ENCODE measurements at regions not wholly inside any gene's neighbourhood (a gene's known extent, or its start where the extent isn't known, plus 50 kb on each side); places are given as distances from the start of the nearest gene placed in this dataset.

DNA sequence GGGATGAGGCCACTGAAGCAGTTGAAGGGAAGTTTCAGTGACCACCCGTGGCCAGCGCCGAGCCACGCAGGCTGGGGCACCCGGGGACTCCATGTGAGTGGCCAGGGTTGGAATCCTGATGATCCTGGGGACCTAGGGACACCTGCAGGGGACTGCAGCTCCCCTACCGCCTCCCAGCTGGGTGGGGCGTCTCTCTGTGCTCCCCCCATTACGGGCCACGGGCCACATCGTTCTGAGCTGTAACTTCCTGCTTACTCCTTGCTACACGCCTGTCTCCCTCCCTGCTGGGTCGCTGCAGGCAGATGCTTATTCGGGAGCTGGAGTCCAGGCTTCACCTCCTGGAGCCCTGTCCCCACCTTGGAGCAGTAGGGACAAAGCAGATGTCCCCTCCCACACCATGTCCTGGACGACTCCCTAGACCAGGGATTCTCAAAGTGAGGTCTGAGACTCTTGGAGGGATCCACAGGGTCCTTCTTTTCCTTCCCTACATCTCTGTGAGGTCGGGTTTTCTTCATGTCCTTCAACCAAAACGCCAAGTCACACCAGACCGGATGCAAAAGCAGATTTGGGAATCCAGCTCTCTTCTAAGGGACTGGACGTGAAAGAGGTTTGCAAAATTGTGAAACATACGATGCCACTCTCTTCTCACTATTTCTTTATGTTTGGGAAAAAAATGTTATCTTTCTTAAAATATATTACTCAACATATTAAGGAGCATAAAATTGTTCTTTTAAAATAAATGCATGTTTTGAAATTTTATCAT, 85.9 kb upstream of the NCOR2 start:
- Histone ChIP-seq H3K79me2 (ENCODE audit: control insufficient read depth, insufficient read depth, low read length, poor library complexity) (no peaks in the 10 kb centered on the region), H4K12ac (ENCODE audit: low read depth, low read length) (no peak overlapping the region), H2AK5ac (ENCODE audit: low read length) (no peak overlapping the region), H3K4me1 (ENCODE audit: control insufficient read depth in 1 of 2, insufficient read depth in 2 of 2, low read length in 2 of 2) (peaks cover 4 to 5% of the 10 kb centered on the region in 2 experiments), H4K91ac (ENCODE audit: low read depth, low read length) (no peak overlapping the region), H3K23ac (ENCODE audit: low read length) (no peak overlapping the region), H2AFZ (ENCODE audit: insufficient read depth, low read length, poor library complexity) (no peak overlapping the region), H2BK120ac (ENCODE audit: insufficient read depth, low read length, poor library complexity) (no peak overlapping the region), H3K36me3 (ENCODE audit: control insufficient read depth in 1 of 2, insufficient read depth in 2 of 2, low read length in 2 of 2) (no peaks in the 10 kb centered on the region), H2BK5ac (ENCODE audit: low read depth, low read length, poor library complexity) (no peak overlapping the region), H3K4me3 (ENCODE audit: low read depth, low read length) (no peak overlapping the region), H3K14ac (ENCODE audit: low read length) (no peak overlapping the region), H3K4ac (ENCODE audit: low read depth, low read length) (no peak overlapping the region), H3K18ac (ENCODE audit: low read length) (no peak overlapping the region), H3K79me1 (ENCODE audit: low read length) (no peaks in the 10 kb centered on the region), H3K27ac (ENCODE audit: low read depth, low read length) (no peak overlapping the region), H3K9me3 (ENCODE audit: insufficient read depth, low read depth, low read length) (peaks cover 13% of the 10 kb centered on the region), H3K27me3 (ENCODE audit: insufficient read depth, low read length) (no peaks in the 10 kb centered on the region), H3K9ac (ENCODE audit: low read length) (no peak overlapping the region), H2BK12ac (ENCODE audit: low read length) (no peak overlapping the region), H3K4me2 (ENCODE audit: low read length) (no peak overlapping the region), H4K8ac (ENCODE audit: low read depth, low read length) (no peak overlapping the region)
- no peak for DNase-seq
- no CpG with 5 or more reads among the region's 19 CpGs for WGBS (ENCODE audit: extremely low coverage, insufficient coverage, insufficient read length)

DNA sequence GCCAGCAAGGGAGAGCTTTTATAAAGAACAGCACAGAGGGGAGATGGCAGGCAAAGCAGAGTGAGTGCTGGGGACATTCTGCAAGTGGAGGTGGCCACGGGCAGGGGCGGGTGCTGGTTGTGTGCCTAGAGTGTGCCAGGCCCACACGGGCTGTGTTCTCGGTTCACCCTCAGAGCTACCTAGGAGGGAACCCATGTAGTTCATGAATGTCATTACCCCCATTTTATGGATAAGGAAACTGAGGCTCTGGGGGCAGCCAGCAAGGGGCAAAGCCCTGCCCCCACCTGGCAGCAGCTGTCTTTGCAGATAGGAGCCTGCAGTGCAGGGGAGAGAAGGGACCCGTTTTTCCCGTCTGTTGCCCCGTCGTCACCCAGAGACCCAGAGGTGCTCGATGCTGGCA, 85.2 kb upstream of the NCOR2 start:
- no peaks in the 10 kb centered on the region for H3K27me3 ChIP-seq (ENCODE audit: insufficient read depth, low read length)
- H4K91ac ChIP-seq (ENCODE audit: low read depth, low read length) = no peak overlapping the region
- no peaks in the 10 kb centered on the region for H3K79me2 ChIP-seq (ENCODE audit: control insufficient read depth, insufficient read depth, low read length, poor library complexity)
- H2BK120ac ChIP-seq (ENCODE audit: insufficient read depth, low read length, poor library complexity) = no peak overlapping the region
- no peak for DNase-seq
- H3K4ac ChIP-seq (ENCODE audit: low read depth, low read length) = no peak overlapping the region
- H2BK5ac ChIP-seq (ENCODE audit: low read depth, low read length, poor library complexity) = no peak overlapping the region
- peaks cover 4 to 5% of the 10 kb centered on the region in 2 experiments for H3K4me1 ChIP-seq (ENCODE audit: control insufficient read depth in 1 of 2, insufficient read depth in 2 of 2, low read length in 2 of 2)
- H3K27ac ChIP-seq (ENCODE audit: low read depth, low read length) = no peak overlapping the region
- H3K36me3 ChIP-seq (ENCODE audit: control insufficient read depth in 1 of 2, insufficient read depth in 2 of 2, low read length in 2 of 2) = no peaks in the 10 kb centered on the region
- H4K12ac ChIP-seq (ENCODE audit: low read depth, low read length) = no peak overlapping the region
- H3K23ac ChIP-seq (ENCODE audit: low read length) = no peak overlapping the region
- no peak overlapping the region for H3K4me3 ChIP-seq (ENCODE audit: low read depth, low read length)
- H2BK12ac ChIP-seq (ENCODE audit: low read length) = no peak overlapping the region
- no peak overlapping the region for H4K8ac ChIP-seq (ENCODE audit: low read depth, low read length)
- no peak overlapping the region for H2AFZ ChIP-seq (ENCODE audit: insufficient read depth, low read length, poor library complexity)
- H3K14ac ChIP-seq (ENCODE audit: low read length) = no peak overlapping the region
- no peak overlapping the region for H3K18ac ChIP-seq (ENCODE audit: low read length)
- H3K9me3 ChIP-seq (ENCODE audit: insufficient read depth, low read depth, low read length) = peaks cover 12% of the 10 kb centered on the region
- no peak overlapping the region for H3K9ac ChIP-seq (ENCODE audit: low read length)
- no peak overlapping the region for H2AK5ac ChIP-seq (ENCODE audit: low read length)
- WGBS (ENCODE audit: extremely low coverage, insufficient coverage, insufficient read length) = no CpG with 5 or more reads among the region's 9 CpGs
- no peak overlapping the region for H3K4me2 ChIP-seq (ENCODE audit: low read length)
- no peaks in the 10 kb centered on the region for H3K79me1 ChIP-seq (ENCODE audit: low read length)

- Histone ChIP-seq H3K9ac (ENCODE audit: low read length) (no peak overlapping the region), H3K4me1 (ENCODE audit: control insufficient read depth in 1 of 2, insufficient read depth in 2 of 2, low read length in 2 of 2) (peaks cover 4 to 5% of the 10 kb centered on the region in 2 experiments), H2BK12ac (ENCODE audit: low read length) (no peak overlapping the region), H3K79me1 (ENCODE audit: low read length) (no peaks in the 10 kb centered on the region), H2AK5ac (ENCODE audit: low read length) (no peak overlapping the region), H3K4me2 (ENCODE audit: low read length) (no peak overlapping the region), H3K4me3 (ENCODE audit: low read depth, low read length) (no peak overlapping the region), H3K18ac (ENCODE audit: low read length) (no peak overlapping the region), H2BK5ac (ENCODE audit: low read depth, low read length, poor library complexity) (no peak overlapping the region), H3K27ac (ENCODE audit: low read depth, low read length) (no peak overlapping the region), H3K4ac (ENCODE audit: low read depth, low read length) (no peak overlapping the region), H3K9me3 (ENCODE audit: insufficient read depth, low read depth, low read length) (peaks cover 12% of the 10 kb centered on the region), H2AFZ (ENCODE audit: insufficient read depth, low read length, poor library complexity) (no peak overlapping the region), H4K8ac (ENCODE audit: low read depth, low read length) (no peak overlapping the region), H3K36me3 (ENCODE audit: control insufficient read depth in 1 of 2, insufficient read depth in 2 of 2, low read length in 2 of 2) (no peaks in the 10 kb centered on the region), H3K23ac (ENCODE audit: low read length) (no peak overlapping the region), H3K27me3 (ENCODE audit: insufficient read depth, low read length) (no peaks in the 10 kb centered on the region), H3K14ac (ENCODE audit: low read length) (no peak overlapping the region), H4K91ac (ENCODE audit: low read depth, low read length) (no peak overlapping the region), H2BK120ac (ENCODE audit: insufficient read depth, low read length, poor library complexity) (no peak overlapping the region), H3K79me2 (ENCODE audit: control insufficient read depth, insufficient read depth, low read length, poor library complexity) (no peaks in the 10 kb centered on the region), H4K12ac (ENCODE audit: low read depth, low read length) (no peak overlapping the region)
- no peak for DNase-seq
- no CpG with 5 or more reads among the region's 10 CpGs for WGBS (ENCODE audit: extremely low coverage, insufficient coverage, insufficient read length)
These were observed 84.3 kb upstream of the NCOR2 start for GRCh38 chr12:124651516-124652273.

- DNase-seq = no peak
- WGBS (ENCODE audit: extremely low coverage, insufficient coverage, insufficient read length) = no CpG with 5 or more reads among the region's 7 CpGs
- Histone ChIP-seq H3K9ac (ENCODE audit: low read length) (no peak overlapping the region), H3K4me1 (ENCODE audit: control insufficient read depth in 1 of 2, insufficient read depth in 2 of 2, low read length in 2 of 2) (peaks cover 2% of the 10 kb centered on the region in 2 experiments), H2BK12ac (ENCODE audit: low read length) (no peak overlapping the region), H4K8ac (ENCODE audit: low read depth, low read length) (no peak overlapping the region), H3K9me3 (ENCODE audit: insufficient read depth, low read depth, low read length) (peaks cover 12% of the 10 kb centered on the region), H2AFZ (ENCODE audit: insufficient read depth, low read length, poor library complexity) (no peak overlapping the region), H3K27me3 (ENCODE audit: insufficient read depth, low read length) (no peaks in the 10 kb centered on the region), H3K14ac (ENCODE audit: low read length) (no peak overlapping the region), H3K79me1 (ENCODE audit: low read length) (no peaks in the 10 kb centered on the region), H3K4me2 (ENCODE audit: low read length) (no peak overlapping the region), H3K27ac (ENCODE audit: low read depth, low read length) (no peak overlapping the region), H2AK5ac (ENCODE audit: low read length) (no peak overlapping the region), H2BK5ac (ENCODE audit: low read depth, low read length, poor library complexity) (no peak overlapping the region), H3K4me3 (ENCODE audit: low read depth, low read length) (no peak overlapping the region), H3K18ac (ENCODE audit: low read length) (no peak overlapping the region), H3K23ac (ENCODE audit: low read length) (no peak overlapping the region), H3K36me3 (ENCODE audit: control insufficient read depth in 1 of 2, insufficient read depth in 2 of 2, low read length in 2 of 2) (no peaks in the 10 kb centered on the region), H2BK120ac (ENCODE audit: insufficient read depth, low read length, poor library complexity) (no peak overlapping the region), H4K12ac (ENCODE audit: low read depth, low read length) (no peak overlapping the region), H3K4ac (ENCODE audit: low read depth, low read length) (no peak overlapping the region), H4K91ac (ENCODE audit: low read depth, low read length) (no peak overlapping the region), H3K79me2 (ENCODE audit: control insufficient read depth, insufficient read depth, low read length, poor library complexity) (no peaks in the 10 kb centered on the region)
These were observed 83.5 kb upstream of the NCOR2 start for GRCh38 chr12:124650912-124651311.

All from trophoblast cell (in vitro differentiated cells and primary cell).